Keratinocyte (primary cell): ENCODE measurements at regions not wholly inside any gene's neighbourhood (a gene's known extent, or its start where the extent isn't known, plus 50 kb on each side); places are given as distances from the start of the nearest gene placed in this dataset.

Experiments used
- DNase-seq: peaks from one replicate; pipeline ENCODE4 v3.0.0-alpha.2; 2011; ENCODE audit warnings: low read depth, missing footprints, low spot score
- FAIRE-seq: peaks from 2 replicates; lab custom pipeline; 2011; peaks lifted over from hg19 to GRCh38; lab: Jason Lieb, UNC
- H2AFZ ChIP-seq: 2 replicates; pipeline ENCODE4 v1.6.0; 2012; ENCODE audit warnings: low read length, control low read depth, inconsistent platforms; ENCODE audit not compliant: control insufficient read depth
- H3K27ac ChIP-seq: 2 replicates; pipeline ENCODE4 v1.5.1; 2011; ENCODE audit warnings: low read length; ENCODE audit not compliant: control insufficient read depth, insufficient read depth
- H3K27me3 ChIP-seq: 3 replicates; pipeline ENCODE4 v1.6.0; 2011; ENCODE audit warnings: low read length; ENCODE audit not compliant: control insufficient read depth, insufficient read depth; ENCODE audit errors: extremely low read depth
- H3K36me3 ChIP-seq, 2 experiments: 2 replicates in 1 of 2; 3 replicates in 1 of 2; pipeline ENCODE4 v1.5.1; 2011; ENCODE audit warnings: low read length in 2 of 2, mild to moderate bottlenecking in 1 of 2; ENCODE audit not compliant: control insufficient read depth in 2 of 2, insufficient read depth in 2 of 2; ENCODE audit errors: extremely low read depth in 1 of 2
- H3K4me1 ChIP-seq: 3 replicates; pipeline ENCODE4 v1.5.1; 2011; ENCODE audit warnings: low read length; ENCODE audit not compliant: control insufficient read depth, insufficient read depth; ENCODE audit errors: extremely low read depth
- H3K4me2 ChIP-seq: 3 replicates; pipeline ENCODE4 v1.6.0; 2011; ENCODE audit warnings: low read depth, low read length; ENCODE audit not compliant: control insufficient read depth, insufficient read depth; ENCODE audit errors: extremely low read depth
- H3K4me3 ChIP-seq, 3 experiments: fragments of 200-600 bp in 1 of 3; sonication (generic) in 1 of 3; 2 replicates in 2 of 3; 3 replicates in 1 of 3; pipeline ENCODE4 v1.5.1; 2011 to 2016; ENCODE audit warnings: low read length in 3 of 3, mild to moderate bottlenecking in 3 of 3, control low read depth in 2 of 3, inconsistent platforms in 1 of 3, low read depth in 1 of 3, mixed read lengths in 1 of 3, mixed run types in 1 of 3, moderate library complexity in 1 of 3; ENCODE audit not compliant: control insufficient read depth in 2 of 3, insufficient read depth in 2 of 3; ENCODE audit errors: extremely low read depth in 1 of 3
- H3K79me2 ChIP-seq: 2 replicates; pipeline ENCODE4 v1.6.0; 2012; ENCODE audit warnings: low read length; ENCODE audit not compliant: control insufficient read depth, insufficient read depth
- H3K9ac ChIP-seq: 3 replicates; pipeline ENCODE4 v1.6.0; 2011; ENCODE audit warnings: low read length; ENCODE audit not compliant: control insufficient read depth, insufficient read depth; ENCODE audit errors: extremely low read depth
- H3K9me1 ChIP-seq: 3 replicates; pipeline ENCODE4 v1.6.0; 2011; ENCODE audit warnings: low read length; ENCODE audit not compliant: control insufficient read depth, insufficient read depth; ENCODE audit errors: extremely low read depth
- H3K9me3 ChIP-seq: 2 replicates; pipeline ENCODE4 v1.5.1; 2012; ENCODE audit warnings: low read depth, low read length; ENCODE audit not compliant: control insufficient read depth
- H4K20me1 ChIP-seq: 3 replicates; pipeline ENCODE4 v1.6.0; 2011; ENCODE audit warnings: low read length; ENCODE audit not compliant: control insufficient read depth, insufficient read depth; ENCODE audit errors: extremely low read depth
- CTCF ChIP-seq, 3 experiments: IDR thresholded peaks in 1 of 3; conservative IDR thresholded peaks in 1 of 3; optimal IDR thresholded peaks in 1 of 3; 2 replicates in 2 of 3; 3 replicates in 1 of 3; pipeline versions ENCODE3 to v1.5.1; 2011; ENCODE audit warnings: low read length in 3 of 3, mild to moderate bottlenecking in 3 of 3, moderate library complexity in 2 of 3, control low read depth in 1 of 3, inconsistent platforms in 1 of 3; ENCODE audit not compliant: insufficient read depth in 2 of 3; ENCODE audit errors: extremely low read depth in 1 of 3
- EZH2 ChIP-seq: IDR thresholded peaks from one replicate; pipeline ENCODE4 v1.6.1; 2012; ENCODE audit warnings: inconsistent platforms, mild to moderate bottlenecking, low read length, moderate library complexity
- dilution Hi-C: fragments of 300-500 bp; cut with MboI; formaldehyde crosslinking; loops from one replicate; pipeline ENCODE4 v1.7.0; 2020; ENCODE audit warnings: low sequenced_read_pairs; ENCODE audit not compliant: extremely low pct_ligation_motif_present

DNA sequence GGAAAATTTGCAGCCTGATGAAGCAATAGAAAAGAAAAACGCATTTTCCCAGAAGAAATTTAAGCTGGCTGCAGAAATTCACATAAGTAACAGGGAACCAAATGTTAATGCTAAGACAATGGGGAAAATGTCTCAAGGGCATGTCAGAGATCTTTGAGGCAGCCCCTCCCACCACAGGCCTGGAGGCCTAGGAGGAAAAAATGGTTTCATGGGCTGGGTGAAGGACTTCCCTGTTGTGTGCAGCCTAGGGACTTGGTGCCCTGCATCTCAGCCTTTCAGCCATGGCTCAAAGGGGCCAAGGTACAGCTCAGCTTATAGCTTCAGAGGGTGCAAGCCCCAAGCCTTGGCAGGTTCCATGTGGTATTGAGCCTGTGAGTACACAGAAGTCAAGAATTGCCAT is 476.1 kb upstream of the DPP6 start:
- TF ChIP-seq CTCF (optimal IDR thresholded peaks at IDR 0.05 in 1 of 3, IDR thresholded peaks at IDR 0.05 in 1 of 3, conservative IDR thresholded peaks at IDR 0.05 in 1 of 3; ENCODE audit: extremely low read depth in 1 of 3, insufficient read depth in 2 of 3, low read length in 3 of 3), result no peak
- no peak for TF ChIP-seq EZH2
- no peaks in the 10 kb centered on the region for H3K9me1 ChIP-seq
- no peaks in the 10 kb centered on the region for H3K27me3 ChIP-seq
- H3K9me3 ChIP-seq, result peaks cover 8% of the 10 kb centered on the region
- H3K27ac ChIP-seq, result no peak overlapping the region
- H2AFZ ChIP-seq, result no peak overlapping the region
- no peak overlapping the region for H3K9ac ChIP-seq
- no peaks in the 10 kb centered on the region for H4K20me1 ChIP-seq
- DNase-seq, result no peak
- H3K4me3 ChIP-seq, result no peak overlapping the region
- no peak for FAIRE-seq
- H3K4me1 ChIP-seq, result no peaks in the 10 kb centered on the region
- H3K4me2 ChIP-seq, result no peak overlapping the region
- dilution Hi-C loops, result no loop called here
- H3K79me2 ChIP-seq, result no peaks in the 10 kb centered on the region
- no peaks in the 10 kb centered on the region for H3K36me3 ChIP-seq

DNA sequence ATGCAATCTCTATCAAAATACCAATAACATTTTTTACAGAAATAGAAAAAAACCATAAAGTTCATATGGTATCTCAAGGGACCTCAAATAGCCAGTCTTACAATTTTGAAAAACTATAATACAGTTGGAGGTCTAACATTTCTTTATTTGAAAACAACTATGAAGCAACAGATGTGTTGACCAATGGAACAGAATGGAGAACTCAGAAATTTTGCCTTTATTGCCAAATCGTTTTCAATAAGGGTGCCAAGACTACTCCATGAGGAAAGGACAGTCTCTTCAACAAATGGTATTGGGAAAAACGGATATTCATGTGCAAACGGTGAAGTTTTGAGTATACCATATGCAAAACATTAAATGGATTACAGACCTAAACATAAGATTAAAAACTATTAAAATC is 470.8 kb upstream of the DPP6 start:
- DNase-seq, result no peak
- FAIRE-seq, result no peak
- Histone ChIP-seq H3K79me2 (no peaks in the 10 kb centered on the region), H3K9me1 (no peaks in the 10 kb centered on the region), H4K20me1 (no peaks in the 10 kb centered on the region), H3K4me3 (no peak overlapping the region), H3K4me1 (no peaks in the 10 kb centered on the region), H3K27me3 (no peaks in the 10 kb centered on the region), H2AFZ (no peak overlapping the region), H3K27ac (no peak overlapping the region), H3K36me3 (no peaks in the 10 kb centered on the region), H3K9me3 (peaks cover 3% of the 10 kb centered on the region), H3K4me2 (no peak overlapping the region), H3K9ac (no peak overlapping the region)
- TF ChIP-seq EZH2 (no peak), CTCF (optimal IDR thresholded peaks at IDR 0.05 in 1 of 3, IDR thresholded peaks at IDR 0.05 in 1 of 3, conservative IDR thresholded peaks at IDR 0.05 in 1 of 3; ENCODE audit: extremely low read depth in 1 of 3, insufficient read depth in 2 of 3, low read length in 3 of 3) (no peak)
- dilution Hi-C loops, result no loop called here
